IPS-18a (cell line): ENCODE measurements at regions not wholly inside any gene's neighbourhood (a gene's known extent, or its start where the extent isn't known, plus 50 kb on each side); places are given as distances from the start of the nearest gene placed in this dataset.
A peak's percentile ranks its signal among the peaks of the same experiment; 100 is the strongest.

Experiments used
- H3K27ac ChIP-seq: one replicate; pipeline ENCODE4 v1.5.1; 2013; ENCODE audit warnings: low read length
- H3K27me3 ChIP-seq: one replicate; pipeline ENCODE4 v1.6.1; 2013; ENCODE audit warnings: mild to moderate bottlenecking, low read length; ENCODE audit not compliant: control insufficient read depth, insufficient read depth
- H3K36me3 ChIP-seq: one replicate; pipeline ENCODE4 v1.6.1; 2013; ENCODE audit warnings: low read depth, low read length; ENCODE audit not compliant: control insufficient read depth
- H3K4me1 ChIP-seq: one replicate; pipeline ENCODE4 v1.6.1; 2013; ENCODE audit warnings: low read depth, low read length; ENCODE audit not compliant: control insufficient read depth
- H3K4me3 ChIP-seq: one replicate; pipeline ENCODE4 v1.5.1; 2013; ENCODE audit warnings: low read length
- H3K9ac ChIP-seq: one replicate; pipeline ENCODE4 v1.6.1; 2013; ENCODE audit warnings: mild to moderate bottlenecking, low read length, moderate library complexity
- H3K9me3 ChIP-seq: one replicate; pipeline ENCODE4 v1.6.1; 2013; ENCODE audit warnings: low read depth, low read length; ENCODE audit not compliant: control insufficient read depth

DNA sequence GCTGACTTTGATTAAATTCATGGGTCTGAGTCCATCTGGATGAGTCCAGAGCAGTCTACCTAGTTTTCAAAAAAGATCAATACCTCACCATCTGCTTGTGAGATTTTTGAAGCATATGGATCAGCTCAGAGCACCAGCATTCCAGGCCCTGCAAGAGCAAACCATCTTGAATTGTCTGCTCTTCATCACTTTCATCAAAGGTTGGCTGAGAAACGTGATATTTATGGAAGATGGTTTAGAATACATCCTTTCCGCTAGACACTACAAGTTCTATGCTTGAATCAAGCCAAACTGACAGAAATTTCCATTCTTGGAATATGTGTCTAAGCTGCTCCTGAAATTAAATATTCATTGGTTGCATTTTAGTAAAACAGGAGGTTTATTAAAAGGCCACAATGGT lies 190.3 kb downstream of the KCNRG start:
- Histone ChIP-seq H3K4me1 (peaks cover 17% of the 10 kb centered on the region), H3K27me3 (no peaks in the 10 kb centered on the region), H3K36me3 (no peaks in the 10 kb centered on the region), H3K9me3 (no peaks in the 10 kb centered on the region), H3K4me3 (no peak overlapping the region), H3K9ac (no peak overlapping the region), H3K27ac (no peak overlapping the region)

- H3K4me1 ChIP-seq: peaks cover 13% of the 10 kb centered on the region
- H3K9me3 ChIP-seq: peaks cover 5% of the 10 kb centered on the region
- H3K36me3 ChIP-seq: no peaks in the 10 kb centered on the region
- H3K27me3 ChIP-seq: no peaks in the 10 kb centered on the region
- peak overlapping the region; percentile 2 for H3K4me3 ChIP-seq
- H3K27ac ChIP-seq: no peak overlapping the region
- H3K9ac ChIP-seq: no peak overlapping the region
Observed at GRCh38 chr13:50208826-50209335, 193.6 kb downstream of the KCNRG start.

DNA sequence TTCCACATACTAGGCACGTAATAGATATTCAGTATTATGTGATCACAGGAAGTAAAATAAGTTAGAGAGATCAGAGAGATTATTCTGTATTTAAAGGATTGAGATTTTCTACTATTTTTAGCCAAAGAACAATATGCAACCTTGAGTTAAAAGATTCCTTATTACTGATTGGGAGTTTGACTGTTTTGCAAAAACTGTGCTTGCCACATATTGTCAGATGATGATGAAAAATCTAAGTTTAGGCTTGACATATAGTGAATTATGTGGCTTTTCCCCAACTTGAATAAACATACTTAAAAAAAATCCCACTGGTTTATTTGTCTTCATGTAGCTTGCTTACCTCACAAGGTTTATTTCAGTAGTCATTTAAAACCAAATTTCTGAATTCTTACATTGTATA lies 194.4 kb downstream of the KCNRG start:
- H3K27me3 ChIP-seq: no peaks in the 10 kb centered on the region
- H3K4me3 ChIP-seq: no peak overlapping the region
- peaks cover 13% of the 10 kb centered on the region for H3K4me1 ChIP-seq
- no peaks in the 10 kb centered on the region for H3K36me3 ChIP-seq
- no peak overlapping the region for H3K27ac ChIP-seq
- peaks cover 5% of the 10 kb centered on the region for H3K9me3 ChIP-seq
- H3K9ac ChIP-seq: no peak overlapping the region

DNA sequence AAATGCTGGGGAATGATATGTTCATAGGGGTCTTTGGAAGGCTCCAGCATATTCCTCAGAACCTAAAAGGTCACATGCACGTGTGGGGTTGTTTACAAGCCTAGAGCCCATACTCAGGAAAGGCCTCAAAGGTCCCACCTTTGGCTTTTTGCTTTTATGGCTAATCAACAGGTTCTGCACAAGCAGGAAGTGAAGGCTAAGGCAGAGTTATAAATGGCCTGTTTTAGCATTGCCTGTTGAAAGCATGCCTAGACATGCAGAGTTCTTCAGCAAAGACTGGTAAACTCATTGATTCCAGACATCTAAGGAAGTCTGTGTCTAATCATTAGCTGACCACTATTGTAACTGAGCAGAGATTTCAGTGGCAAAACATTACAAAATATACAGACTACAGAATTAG lies 198.3 kb downstream of the KCNRG start:
- H3K4me3 ChIP-seq: no peak overlapping the region
- no peak overlapping the region for H3K27ac ChIP-seq
- H3K27me3 ChIP-seq: no peaks in the 10 kb centered on the region
- H3K4me1 ChIP-seq: peaks cover 11% of the 10 kb centered on the region
- peaks cover 5% of the 10 kb centered on the region for H3K9me3 ChIP-seq
- no peaks in the 10 kb centered on the region for H3K36me3 ChIP-seq
- H3K9ac ChIP-seq: no peak overlapping the region

DNA sequence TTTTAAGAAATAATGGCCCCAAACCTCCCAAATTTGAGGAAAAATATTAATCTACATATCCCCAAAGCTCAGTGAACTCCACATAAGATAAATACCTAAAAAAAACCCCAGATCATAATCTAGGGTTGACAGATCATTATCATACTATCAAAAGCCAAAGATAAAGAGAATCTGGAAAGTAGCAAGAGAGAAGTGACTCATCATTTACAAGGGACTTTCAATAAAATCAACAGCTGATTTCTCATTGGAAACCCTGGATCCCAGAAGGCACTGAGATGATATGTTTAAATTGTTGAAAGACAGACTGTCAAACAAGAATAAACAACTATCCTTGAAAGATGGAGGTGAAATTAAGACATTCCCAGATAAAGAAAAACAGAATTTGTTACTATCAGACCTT lies 199.3 kb downstream of the KCNRG start:
- no peak overlapping the region for H3K9ac ChIP-seq
- H3K27ac ChIP-seq: no peak overlapping the region
- H3K4me3 ChIP-seq: no peak overlapping the region
- no peaks in the 10 kb centered on the region for H3K27me3 ChIP-seq
- peaks cover 5% of the 10 kb centered on the region for H3K9me3 ChIP-seq
- H3K36me3 ChIP-seq: no peaks in the 10 kb centered on the region
- H3K4me1 ChIP-seq: peaks cover 1% of the 10 kb centered on the region

DNA sequence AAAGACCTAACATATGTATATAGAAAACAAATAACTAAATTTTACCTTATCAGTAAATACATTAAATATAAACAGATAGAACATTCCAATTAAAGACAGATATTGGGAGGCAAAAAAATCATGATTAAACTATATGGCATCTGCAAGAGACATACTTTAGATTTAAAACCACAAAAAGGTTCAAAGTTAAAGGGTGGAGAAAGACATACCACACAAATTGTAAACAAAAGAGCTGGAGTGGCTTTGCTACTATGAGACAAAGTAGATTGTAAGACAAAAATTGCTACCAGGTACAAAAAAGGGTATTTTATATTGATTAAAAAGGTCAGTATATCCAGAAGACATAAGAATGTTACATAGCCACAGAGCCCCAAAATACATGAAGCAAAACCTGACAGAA lies 200.2 kb downstream of the KCNRG start:
- Histone ChIP-seq H3K4me1 (no peaks in the 10 kb centered on the region), H3K36me3 (no peaks in the 10 kb centered on the region), H3K9ac (no peak overlapping the region), H3K27ac (no peak overlapping the region), H3K9me3 (peaks cover 5% of the 10 kb centered on the region), H3K27me3 (no peaks in the 10 kb centered on the region), H3K4me3 (no peak overlapping the region)

DNA sequence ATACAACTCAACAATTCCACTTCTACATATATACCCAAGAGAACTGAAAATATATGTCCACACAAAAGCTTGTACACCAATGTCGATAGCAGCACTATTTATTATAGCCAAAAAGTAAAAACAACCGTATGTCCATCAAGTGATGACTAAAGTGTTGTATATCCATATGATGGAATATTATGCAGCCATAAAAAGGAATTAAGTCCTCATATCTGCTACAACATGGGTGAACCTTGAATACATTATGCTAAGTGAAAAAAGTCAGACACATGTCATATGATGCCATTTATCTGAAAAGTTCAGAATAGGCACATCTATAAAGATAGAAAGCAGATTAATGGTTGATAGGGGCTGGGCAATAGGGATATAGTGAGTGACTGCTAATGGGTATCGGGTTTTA lies 204.5 kb downstream of the KCNRG start:
- no peaks in the 10 kb centered on the region for H3K9me3 ChIP-seq
- no peaks in the 10 kb centered on the region for H3K27me3 ChIP-seq
- H3K9ac ChIP-seq: no peak overlapping the region
- H3K4me1 ChIP-seq: no peaks in the 10 kb centered on the region
- no peaks in the 10 kb centered on the region for H3K36me3 ChIP-seq
- no peak overlapping the region for H3K4me3 ChIP-seq
- H3K27ac ChIP-seq: no peak overlapping the region

DNA sequence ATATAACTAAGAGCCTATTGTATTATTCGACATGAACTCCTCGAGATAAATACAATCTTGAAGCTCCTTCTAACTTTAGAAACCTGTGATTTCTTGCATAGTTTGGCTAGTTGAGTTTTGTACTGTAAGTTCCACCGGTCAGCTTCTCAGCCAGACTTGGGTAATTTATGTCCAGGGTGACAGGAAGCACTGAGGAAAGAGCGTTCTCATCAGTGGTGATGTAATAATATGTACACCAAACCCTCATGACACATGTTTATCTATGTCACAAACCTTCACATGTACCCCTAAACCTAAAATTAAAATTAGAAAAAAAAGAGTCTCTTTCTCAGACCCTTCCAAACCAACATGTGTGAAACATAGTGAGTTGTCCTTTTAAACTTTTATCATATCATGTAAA lies 205.7 kb downstream of the KCNRG start:
- Histone ChIP-seq H3K9ac (no peak overlapping the region), H3K4me1 (no peaks in the 10 kb centered on the region), H3K4me3 (no peak overlapping the region), H3K27ac (no peak overlapping the region), H3K36me3 (no peaks in the 10 kb centered on the region), H3K27me3 (no peaks in the 10 kb centered on the region), H3K9me3 (no peaks in the 10 kb centered on the region)

DNA sequence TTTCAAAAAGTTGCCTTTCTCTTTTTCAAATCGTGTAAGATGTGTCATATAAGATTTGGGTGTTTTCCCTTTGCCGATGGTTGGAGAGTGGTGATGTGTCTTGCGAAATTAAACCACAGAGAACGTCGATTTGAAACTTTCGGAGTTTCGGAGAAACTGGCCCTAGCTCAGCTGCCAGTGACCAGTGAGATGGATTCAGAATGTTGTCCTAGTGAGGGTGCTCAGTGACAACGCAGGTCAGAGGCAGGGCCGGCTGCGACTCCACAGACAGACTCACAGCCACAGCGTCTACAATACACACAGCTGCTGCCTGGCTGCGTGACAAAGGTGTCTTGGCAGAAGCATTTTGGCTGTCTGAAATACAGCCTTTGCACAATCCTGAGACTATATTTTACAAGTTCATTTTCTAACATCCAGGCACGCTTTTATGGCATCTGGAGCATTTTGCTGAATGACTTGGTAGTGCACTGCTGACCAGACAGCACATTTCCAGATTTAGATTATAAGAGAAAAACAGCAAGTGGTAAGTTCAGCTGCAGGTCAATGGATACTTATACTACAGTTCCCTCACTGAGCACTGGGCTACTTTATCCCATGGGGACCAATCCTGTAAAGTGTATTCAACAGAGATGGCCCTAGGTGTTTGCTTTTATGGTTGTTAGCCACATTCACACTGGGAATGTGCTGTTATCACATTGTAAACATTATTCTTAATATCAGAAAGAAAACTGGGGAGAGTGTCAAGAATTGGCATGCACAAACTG lies 207.5 kb downstream of the KCNRG start:
- Histone ChIP-seq H3K4me3 (no peak overlapping the region), H3K9ac (no peak overlapping the region), H3K4me1 (peaks cover 3% of the 10 kb centered on the region), H3K27ac (no peak overlapping the region), H3K27me3 (no peaks in the 10 kb centered on the region), H3K9me3 (no peaks in the 10 kb centered on the region), H3K36me3 (no peaks in the 10 kb centered on the region)

- no peak overlapping the region for H3K27ac ChIP-seq
- H3K4me3 ChIP-seq: no peak overlapping the region
- H3K36me3 ChIP-seq: no peaks in the 10 kb centered on the region
- no peak overlapping the region for H3K9ac ChIP-seq
- H3K4me1 ChIP-seq: peaks cover 9% of the 10 kb centered on the region
- H3K9me3 ChIP-seq: no peaks in the 10 kb centered on the region
- H3K27me3 ChIP-seq: no peaks in the 10 kb centered on the region
Observed at GRCh38 chr13:50224534-50224933, 209.3 kb downstream of the KCNRG start.

DNA sequence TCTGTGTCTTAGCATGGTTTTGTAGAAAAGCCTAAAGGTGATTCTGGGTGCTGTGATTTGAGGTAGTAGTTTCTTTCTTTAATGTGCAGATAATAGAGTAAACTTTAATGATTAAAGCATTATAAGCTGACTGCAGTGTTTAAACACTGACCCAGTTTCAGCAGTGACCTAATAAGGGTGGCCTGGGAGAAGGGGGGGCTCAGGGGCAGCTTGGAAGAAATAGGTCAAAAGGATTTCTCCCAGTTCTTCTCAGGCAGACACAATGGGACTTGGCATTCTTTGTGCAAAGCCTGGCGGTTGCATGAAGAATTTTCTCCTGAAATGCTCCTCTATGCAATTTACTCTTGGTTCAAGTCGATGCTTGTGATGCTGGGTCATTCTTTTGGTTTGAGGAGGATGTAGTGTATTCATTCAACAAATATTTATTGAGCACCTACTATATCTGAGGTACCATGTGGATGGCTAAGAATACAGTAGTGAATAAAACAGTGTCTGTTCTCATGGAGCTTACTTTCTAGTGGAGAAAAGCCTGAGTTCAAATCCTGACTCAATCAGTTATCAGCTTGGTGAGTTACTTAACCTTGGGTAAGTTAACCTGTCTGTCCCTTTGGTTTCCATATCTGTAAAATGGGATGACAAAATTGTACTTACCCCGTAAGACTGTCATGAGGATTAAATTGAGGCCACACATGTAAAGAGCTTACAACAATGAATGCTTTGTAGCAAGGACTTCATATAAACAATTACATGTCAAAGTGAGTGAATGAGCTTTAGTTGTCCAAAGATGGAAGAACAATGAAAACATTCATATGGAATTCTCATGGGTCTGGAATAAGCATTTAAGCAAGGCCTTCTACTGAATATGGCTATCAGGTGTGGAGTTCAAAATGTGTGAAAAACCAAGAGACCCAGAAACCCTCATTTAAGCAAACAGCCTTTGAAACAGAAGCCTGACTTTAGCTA lies 210.2 kb downstream of the KCNRG start:
- no peaks in the 10 kb centered on the region for H3K27me3 ChIP-seq
- no peak overlapping the region for H3K4me3 ChIP-seq
- H3K9ac ChIP-seq: no peak overlapping the region
- H3K36me3 ChIP-seq: no peaks in the 10 kb centered on the region
- peaks cover 9% of the 10 kb centered on the region for H3K4me1 ChIP-seq
- H3K9me3 ChIP-seq: no peaks in the 10 kb centered on the region
- H3K27ac ChIP-seq: no peak overlapping the region
